GM12878 (cell line): ENCODE measurements at regions not wholly inside any gene's neighbourhood (a gene's known extent, or its start where the extent isn't known, plus 50 kb on each side); places are given as distances from the start of the nearest gene placed in this dataset.

Source experiments
- CBX3 ChIP-seq: fragments of 200-600 bp; sonication (generic); IDR thresholded peaks from 2 replicates; pipeline ENCODE4 v1.6.1; 2016; ENCODE audit warnings: low read depth, borderline replicate concordance
- CTCF ChIP-seq, 3 experiments: IDR thresholded peaks in 2 of 3; conservative IDR thresholded peaks in 1 of 3; 2 replicates each; pipeline ENCODE4 v1.5.1; 2011; ENCODE audit warnings: low read depth in 3 of 3, low read length in 3 of 3, mild to moderate bottlenecking in 3 of 3, control low read depth in 2 of 3, moderate library complexity in 2 of 3, inconsistent platforms in 1 of 3, mixed read lengths in 1 of 3; ENCODE audit not compliant: control insufficient read depth in 2 of 3, insufficient read depth in 1 of 3; ENCODE audit errors: extremely low read depth in 1 of 3
- EGR1 ChIP-seq, 2 experiments: IDR thresholded peaks; 1 replicate in 1 of 2; 2 replicates in 1 of 2; pipeline ENCODE4 v1.6.1; 2011 to 2012; ENCODE audit warnings: low read depth in 2 of 2, low read length in 2 of 2, borderline replicate concordance in 1 of 2, mild to moderate bottlenecking in 1 of 2, moderate library complexity in 1 of 2
- FOXM1 ChIP-seq: IDR thresholded peaks from 2 replicates; pipeline ENCODE4 v1.6.1; 2012; ENCODE audit warnings: low read depth, mild to moderate bottlenecking, inconsistent platforms, low read length, moderate library complexity
- HCFC1 ChIP-seq: fragments of 150-350 bp; IDR thresholded peaks from 2 replicates; pipeline ENCODE4 v1.6.1; 2014; ENCODE audit warnings: low read length
- POLR2A ChIP-seq: IDR thresholded peaks from 2 replicates; pipeline ENCODE4 v1.6.1; 2011; ENCODE audit warnings: low read depth, mild to moderate bottlenecking, low read length
- SPI1 ChIP-seq: IDR thresholded peaks from 2 replicates; pipeline ENCODE4 v1.6.1; 2011; ENCODE audit warnings: low read depth, mild to moderate bottlenecking, low read length, moderate library complexity, borderline replicate concordance; ENCODE audit not compliant: insufficient read depth
- WRNIP1 ChIP-seq: IDR thresholded peaks from 2 replicates; pipeline ENCODE4 v1.6.1; 2011; ENCODE audit warnings: low read depth, low read length, improper control_type of control experiment, borderline replicate concordance

GRCh38 chr12:30391766-30392366 is 303.8 kb downstream of the IPO8 start:
- no peak for TF ChIP-seq CBX3
- TF ChIP-seq WRNIP1 = no peak
- TF ChIP-seq CTCF (IDR thresholded peaks at IDR 0.05 in 2 of 3, conservative IDR thresholded peaks at IDR 0.05 in 1 of 3; ENCODE audit: control insufficient read depth in 2 of 3, extremely low read depth in 1 of 3, insufficient read depth in 1 of 3, low read depth in 3 of 3, low read length in 3 of 3) = no peak
- no peak for TF ChIP-seq HCFC1
- TF ChIP-seq SPI1 = no peak
- no peak for TF ChIP-seq POLR2A
- no peak for TF ChIP-seq FOXM1
- TF ChIP-seq EGR1 (IDR thresholded peaks at IDR 0.05; ENCODE audit: borderline replicate concordance in 1 of 2, low read depth in 2 of 2, low read length in 2 of 2) = no peak
